GM23338 (cell line): ENCODE measurements at regions not wholly inside any gene's neighbourhood (a gene's known extent, or its start where the extent isn't known, plus 50 kb on each side); places are given as distances from the start of the nearest gene placed in this dataset.
A peak's percentile ranks its signal among the peaks of the same experiment; 100 is the strongest.
"Not testable (repeated sequence)": the region's sequence is repeated elsewhere in the genome, so short reads cannot be mapped to it uniquely, and the experiment has no call there.

Experiments used
- ATAC-seq: fragments of 200-7000 bp; cut with Tn5 transposase; 3 replicates; pipeline ENCODE4 v1.9.1; 2020
- DNase-seq: peaks from one replicate; pipeline ENCODE4 v3.0.0-alpha.2; 2015; ENCODE audit warnings: low spot score
- H2AFZ ChIP-seq: fragments of 200-600 bp; sonication (generic); 2 replicates; pipeline ENCODE4 v1.8.0; 2016; ENCODE audit warnings: antibody characterized with exemption, mild to moderate bottlenecking, moderate library complexity
- H3F3A ChIP-seq: fragments of 200-600 bp; sonication (generic); replicated peaks from 2 replicates; pipeline ENCODE4 v1.8.0; 2017; ENCODE audit warnings: antibody characterized with exemption, mixed run types, low read depth
- H3K27ac ChIP-seq: fragments of 200-600 bp; sonication (generic); 2 replicates; pipeline ENCODE4 v1.6.1; 2016; ENCODE audit warnings: low read depth
- H3K27me3 ChIP-seq: fragments of 200-600 bp; sonication (generic); 2 replicates; pipeline ENCODE4 v1.8.0; 2016; ENCODE audit warnings: mild to moderate bottlenecking, mixed run types, moderate library complexity; ENCODE audit not compliant: insufficient read depth
- H3K36me3 ChIP-seq: fragments of 200-600 bp; sonication (generic); 2 replicates; pipeline ENCODE4 v1.8.0; 2016; ENCODE audit warnings: mild to moderate bottlenecking; ENCODE audit not compliant: insufficient read depth
- H3K4me1 ChIP-seq: fragments of 200-600 bp; sonication (generic); 2 replicates; pipeline ENCODE4 v1.8.0; 2016; ENCODE audit warnings: mild to moderate bottlenecking, moderate library complexity; ENCODE audit not compliant: insufficient read depth
- H3K4me2 ChIP-seq: fragments of 200-600 bp; sonication (generic); 2 replicates; pipeline ENCODE4 v1.7.1; 2017; ENCODE audit warnings: mixed run types
- H3K4me3 ChIP-seq: fragments of 200-600 bp; sonication (generic); 2 replicates; pipeline ENCODE4 v1.6.1; 2016; ENCODE audit warnings: mixed run types
- H3K79me2 ChIP-seq: fragments of 200-600 bp; sonication (generic); replicated peaks from 2 replicates; pipeline ENCODE4 v1.8.0; 2017; ENCODE audit warnings: mild to moderate bottlenecking; ENCODE audit not compliant: insufficient read depth
- H3K9me2 ChIP-seq: fragments of 200-600 bp; sonication (generic); 2 replicates; pipeline ENCODE4 v1.8.0; 2017; ENCODE audit not compliant: insufficient read depth
- H4K20me1 ChIP-seq: fragments of 200-600 bp; sonication (generic); replicated peaks from 2 replicates; pipeline ENCODE4 v1.8.0; 2017; ENCODE audit warnings: mild to moderate bottlenecking; ENCODE audit not compliant: insufficient read depth
- H3K27ac Mint-ChIP-seq: 2 replicates; pipeline ENCODE4 v1.8.0; 2020; ENCODE audit warnings: inconsistent platforms, mild to moderate bottlenecking, moderate library complexity, mixed read lengths
- H3K27me3 Mint-ChIP-seq: 3 replicates; pipeline ENCODE4 v1.8.0; 2022; ENCODE audit warnings: low read depth, mild to moderate bottlenecking, moderate library complexity, mixed read lengths, inconsistent platforms; ENCODE audit not compliant: insufficient read depth, poor library complexity
- H3K36me3 Mint-ChIP-seq: 3 replicates; pipeline ENCODE4 v1.8.0; 2021; ENCODE audit warnings: low read depth, mild to moderate bottlenecking, inconsistent platforms, moderate library complexity, mixed read lengths
- H3K4me1 Mint-ChIP-seq: 3 replicates; pipeline ENCODE4 v1.8.0; 2020; ENCODE audit warnings: mild to moderate bottlenecking, inconsistent platforms, mixed read lengths
- H3K4me3 Mint-ChIP-seq: 3 replicates; pipeline ENCODE4 v1.8.0; 2021; ENCODE audit warnings: moderate library complexity, mild to moderate bottlenecking, inconsistent platforms, mixed read lengths
- H3K9me3 Mint-ChIP-seq: 3 replicates; pipeline ENCODE4 v1.8.0; 2020; ENCODE audit warnings: moderate library complexity, mild to moderate bottlenecking, inconsistent platforms, mixed read lengths
- CTCF ChIP-seq, 2 experiments: fragments of 200-600 bp in 1 of 2; sonication (generic) in 1 of 2; conservative IDR thresholded peaks; 2 replicates each; pipeline versions ENCODE4 v1.5.1 to v1.6.1; 2016 to 2017; ENCODE audit warnings: antibody characterized with exemption in 2 of 2, low read depth in 2 of 2, mild to moderate bottlenecking in 2 of 2, moderate library complexity in 1 of 2
- ETS1 ChIP-seq: IDR thresholded peaks from 2 replicates; pipeline ENCODE4 v1.6.1; 2016; ENCODE audit warnings: antibody characterized with exemption
- EZH2 ChIP-seq: fragments of 200-600 bp; sonication (generic); IDR thresholded peaks from one replicate; pipeline ENCODE4 v1.8.0; 2017; ENCODE audit warnings: antibody characterized with exemption, mild to moderate bottlenecking, low read depth; ENCODE audit not compliant: unreplicated experiment
- EZH2phosphoT487 ChIP-seq: fragments of 200-600 bp; sonication (generic); IDR thresholded peaks from one replicate; pipeline ENCODE4 v1.8.1; 2018; ENCODE audit warnings: antibody characterized with exemption; ENCODE audit not compliant: unreplicated experiment
- JUNB ChIP-seq: IDR thresholded peaks from one replicate; pipeline ENCODE4 v1.6.1; 2016; ENCODE audit warnings: antibody characterized with exemption; ENCODE audit not compliant: unreplicated experiment
- POLR2AphosphoS5 ChIP-seq: IDR thresholded peaks from 2 replicates; pipeline ENCODE4 v1.6.1; 2016; ENCODE audit warnings: antibody characterized with exemption, low read depth
- REST ChIP-seq: IDR thresholded peaks from one replicate; pipeline ENCODE4 v1.6.1; 2018; ENCODE audit warnings: antibody characterized with exemption; ENCODE audit not compliant: unreplicated experiment
- STAT1 ChIP-seq: IDR thresholded peaks from one replicate; pipeline ENCODE4 v1.6.1; 2016; ENCODE audit warnings: antibody characterized with exemption; ENCODE audit not compliant: unreplicated experiment
- ZNF114 ChIP-seq: fragments of 250-450 bp; sonication (Bioruptor Pico); IDR thresholded peaks from 2 replicates; pipeline ENCODE4 v1.5.0; 2020; ENCODE audit warnings: mild to moderate bottlenecking, moderate library complexity
- ZNF331 ChIP-seq: fragments of 250-450 bp; sonication (Bioruptor Pico); IDR thresholded peaks from 2 replicates; pipeline ENCODE4 v1.5.0; 2020; ENCODE audit warnings: low read depth, mild to moderate bottlenecking, moderate library complexity

GRCh38 chr11:81959341-81959740, 774.3 kb downstream of the FAM181B start (continued):
- TF ChIP-seq REST, result no peak
- no peak for TF ChIP-seq POLR2AphosphoS5
- no peak for TF ChIP-seq ETS1
- no peak for TF ChIP-seq EZH2
- TF ChIP-seq EZH2phosphoT487, result no peak

DNA sequence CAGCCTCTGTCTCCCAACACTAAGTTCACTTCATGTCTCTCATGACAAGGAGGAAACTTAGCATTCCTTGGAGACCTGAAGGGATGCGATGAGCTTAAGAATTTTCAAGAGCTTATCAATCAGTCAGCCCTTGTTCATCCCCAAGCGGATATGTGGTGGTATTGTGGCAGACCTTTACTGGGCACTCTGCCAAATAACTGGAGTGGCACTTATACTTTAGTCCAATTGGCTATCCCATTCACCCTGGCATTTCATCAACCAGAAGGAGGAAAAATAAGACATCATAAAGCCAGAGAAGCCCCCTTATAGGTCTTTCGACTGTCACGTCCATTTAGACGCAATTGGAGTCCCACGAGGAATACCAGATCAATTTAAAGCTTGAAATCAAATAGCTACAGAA, 779.4 kb downstream of the FAM181B start:
- H3K36me3 ChIP-seq, result not testable (repeated sequence)

DNA sequence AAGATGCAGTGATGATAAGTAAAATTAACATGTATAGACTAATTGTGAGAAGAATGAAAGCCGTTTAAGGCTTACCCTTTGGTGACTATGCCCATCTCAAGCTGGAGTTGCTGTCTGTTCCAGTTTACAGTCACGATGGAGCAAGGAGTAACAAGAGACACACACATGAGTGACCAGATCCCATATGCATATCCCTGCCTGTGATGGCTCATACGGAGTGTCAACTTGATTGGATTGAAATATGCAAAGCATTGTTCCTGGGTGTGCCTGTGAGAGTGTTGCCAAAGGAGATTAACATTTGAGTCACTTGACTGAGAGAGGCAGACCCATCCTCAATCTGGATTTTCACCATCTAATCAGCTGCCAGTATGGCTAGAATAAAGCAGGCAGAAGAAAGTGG, 786.8 kb downstream of the FAM181B start:
- Mint-ChIP-seq H3K4me1 (peaks cover 13% of the 10 kb centered on the region; the same call in 2 of the 3 replicates), H3K9me3 (no peaks in the 10 kb centered on the region), H3K4me3 (no peak overlapping the region), H3K36me3 (no peaks in the 10 kb centered on the region), H3K27ac (no peak overlapping the region), H3K27me3 (no peaks in the 10 kb centered on the region)
- Histone ChIP-seq H3K36me3 (no peaks in the 10 kb centered on the region), H3K79me2 (no peaks in the 10 kb centered on the region), H3K27ac (no peak overlapping the region), H3K4me2 (no peak overlapping the region), H3K9me2 (peaks cover 4% of the 10 kb centered on the region; the same call in 1 of the 2 replicates), H3F3A (no peaks in the 10 kb centered on the region), H3K27me3 (no peaks in the 10 kb centered on the region), H4K20me1 (no peaks in the 10 kb centered on the region), H3K4me3 (no peak overlapping the region), H2AFZ (peak overlapping the region; percentile 70; the same call in 1 of the 2 replicates), H3K4me1 (0 out of 2 replicates have a peak, but pooled peaks cover 5% of the 10 kb centered on the region)
- ATAC-seq (no peak), DNase-seq (no peak)
- no peak for TF ChIP-seq STAT1
- no peak for TF ChIP-seq CTCF (conservative IDR thresholded peaks at IDR 0.05; ENCODE audit: low read depth in 2 of 2)
- no peak for TF ChIP-seq POLR2AphosphoS5
- TF ChIP-seq ZNF114 (CRISPR knock-in tag), result no peak
- no peak for TF ChIP-seq JUNB
- TF ChIP-seq EZH2phosphoT487, result no peak
- TF ChIP-seq EZH2, result no peak
- TF ChIP-seq ZNF331 (CRISPR knock-in tag), result no peak
- no peak for TF ChIP-seq ETS1

More for the DNA sequence above, 779.4 kb downstream of the FAM181B start:
- not testable (repeated sequence) for H3K27me3 Mint-ChIP-seq, H3K4me1 Mint-ChIP-seq, H3K27ac ChIP-seq, ATAC-seq, H3K79me2 ChIP-seq, DNase-seq, H3K4me2 ChIP-seq, H3K4me1 ChIP-seq, H3K27ac Mint-ChIP-seq, H3F3A ChIP-seq, H3K4me3 Mint-ChIP-seq, H3K27me3 ChIP-seq, H2AFZ ChIP-seq, H4K20me1 ChIP-seq, H3K4me3 ChIP-seq, H3K9me2 ChIP-seq
- peaks cover 12% of the 10 kb centered on the region; the same call in 1 of the 3 replicates for H3K36me3 Mint-ChIP-seq
- H3K9me3 Mint-ChIP-seq, result peaks cover 13% of the 10 kb centered on the region
